Activated CD4-positive, alpha-beta T cell treated with anti-CD3 and anti-CD28 coated beads for 48 hours (primary cell): ENCODE measurements at regions not wholly inside any gene's neighbourhood (a gene's known extent, or its start where the extent isn't known, plus 50 kb on each side); places are given as distances from the start of the nearest gene placed in this dataset.

ENCODE experiments used
- DNase-seq: peaks from one replicate; pipeline ENCODE4 v3.0.0-alpha.2; 2020

DNA sequence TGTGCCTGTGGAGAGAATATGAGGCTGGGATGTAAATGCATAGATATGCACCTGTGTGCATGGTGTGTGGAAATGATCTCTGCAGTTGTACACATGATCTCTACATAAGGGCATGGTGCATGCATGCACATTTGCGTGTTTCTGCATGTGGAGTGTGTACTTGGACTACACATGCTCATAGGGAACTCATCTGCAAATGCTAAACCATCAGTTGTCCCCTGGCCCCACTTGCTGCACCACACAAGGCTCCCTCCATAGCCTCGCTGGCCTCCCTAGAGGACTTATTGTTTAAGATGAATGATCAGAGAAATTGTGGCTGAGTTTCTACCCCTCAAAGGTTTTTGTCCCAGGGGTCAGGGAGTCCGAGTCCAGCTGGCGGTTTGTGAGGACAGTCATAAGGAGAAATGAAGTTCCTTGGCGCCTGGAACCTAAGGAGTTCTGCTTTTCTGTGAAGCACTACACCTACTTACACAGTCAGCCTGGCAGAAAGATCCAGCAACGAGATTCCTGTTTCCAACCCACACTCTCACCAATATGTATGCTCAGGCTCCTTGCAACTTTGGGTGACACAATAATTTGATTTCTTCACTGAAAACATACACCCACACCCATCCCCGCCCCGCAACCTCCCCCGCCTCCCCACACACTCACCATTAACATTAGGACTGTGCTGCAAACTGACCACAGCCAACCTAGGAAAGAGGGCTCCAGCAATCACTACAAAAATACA, 79.9 kb upstream of the CPEB4 start:
- DNase-seq: no peak

DNA sequence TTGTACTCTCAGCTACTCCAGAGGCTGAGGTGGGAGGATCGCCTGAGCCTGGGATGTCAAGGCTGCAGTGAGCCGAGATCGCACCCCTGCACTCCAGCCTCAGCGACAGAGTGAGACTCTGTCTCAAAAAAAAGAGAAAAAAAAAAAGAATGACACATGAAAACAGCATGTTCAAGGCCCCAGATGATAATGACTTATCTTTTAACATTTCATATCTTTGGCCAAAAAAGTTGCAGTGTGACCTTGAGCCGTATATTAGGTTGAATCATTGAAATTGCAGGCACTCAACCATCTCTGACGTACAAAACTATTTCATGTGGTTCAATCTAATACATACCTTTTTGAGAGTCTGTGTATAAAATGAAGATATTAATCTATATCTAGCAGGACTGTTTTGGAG, 79.1 kb upstream of the CPEB4 start:
- DNase-seq: no peak

DNA sequence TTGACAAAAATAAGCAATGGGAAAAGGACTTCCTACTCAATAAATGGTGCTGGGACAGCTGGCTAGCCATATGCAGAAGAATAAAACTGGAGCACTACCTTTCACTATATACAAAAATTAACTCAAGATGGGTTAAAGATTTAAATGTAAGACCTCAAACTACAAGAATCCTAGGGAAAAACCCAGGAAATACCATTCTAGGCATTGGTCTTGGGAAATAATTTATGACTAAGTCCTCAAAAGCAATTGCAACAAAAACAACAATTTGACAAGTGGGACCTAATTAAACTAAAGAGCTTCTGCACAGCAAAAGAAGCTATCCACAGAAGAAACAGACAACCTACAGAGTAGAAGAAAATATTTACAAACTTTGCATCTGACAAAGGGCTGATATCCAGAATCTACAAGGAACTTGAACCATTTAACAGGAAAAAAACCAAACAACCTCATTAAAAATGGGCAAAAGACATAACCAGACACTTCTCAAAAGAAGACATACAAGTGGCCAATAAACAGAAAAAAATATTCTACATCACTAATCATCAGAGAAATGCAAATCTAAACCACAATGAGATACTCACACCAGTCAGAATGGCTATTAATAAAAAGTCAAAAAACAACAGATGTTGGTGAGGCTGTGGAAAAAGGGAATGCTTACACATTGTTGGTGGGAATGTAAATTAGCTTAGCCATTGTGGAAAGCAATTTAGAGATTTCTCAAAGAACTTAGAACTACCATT, 75.2 kb upstream of the CPEB4 start:
- no peak for DNase-seq

DNA sequence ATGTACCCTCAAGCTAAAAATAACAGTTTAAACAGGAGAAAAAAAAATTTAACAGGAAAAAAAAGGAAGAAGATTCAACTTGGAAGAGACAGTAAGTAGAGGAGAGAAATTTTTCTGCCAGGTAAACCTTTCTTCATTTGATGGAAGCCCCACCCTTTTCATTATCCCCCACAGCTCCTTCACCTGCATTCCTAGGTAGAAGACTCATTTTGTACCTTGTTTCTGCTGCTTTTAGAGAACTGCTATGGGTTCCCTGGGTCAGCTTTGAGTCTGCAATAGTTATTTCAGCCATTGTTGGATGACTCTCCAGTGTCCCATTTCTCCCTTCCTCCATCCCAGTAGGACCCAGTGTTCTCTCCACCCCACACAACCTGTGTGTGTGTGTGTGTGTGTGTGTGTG, 74.1 kb upstream of the CPEB4 start:
- no peak for DNase-seq

DNA sequence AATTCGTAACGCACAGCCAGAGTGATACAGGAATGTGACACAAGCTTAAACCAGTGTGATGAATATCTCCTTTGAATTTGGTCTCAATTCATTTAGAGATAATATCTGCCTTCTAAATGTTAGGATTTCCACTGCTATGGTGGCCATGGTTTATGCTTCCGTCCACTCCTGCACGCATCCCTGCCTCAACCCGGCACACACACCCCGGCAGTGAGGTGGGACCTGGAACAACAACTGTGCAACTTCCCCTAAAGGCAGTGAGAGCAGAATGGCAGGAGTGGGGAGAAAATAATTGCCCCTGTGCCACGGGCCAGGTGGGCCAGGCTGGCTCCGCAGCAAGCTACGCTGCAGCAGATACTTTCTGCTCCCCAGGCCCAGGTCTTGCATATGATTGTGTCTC, 72.6 kb upstream of the CPEB4 start:
- DNase-seq: no peak

DNA sequence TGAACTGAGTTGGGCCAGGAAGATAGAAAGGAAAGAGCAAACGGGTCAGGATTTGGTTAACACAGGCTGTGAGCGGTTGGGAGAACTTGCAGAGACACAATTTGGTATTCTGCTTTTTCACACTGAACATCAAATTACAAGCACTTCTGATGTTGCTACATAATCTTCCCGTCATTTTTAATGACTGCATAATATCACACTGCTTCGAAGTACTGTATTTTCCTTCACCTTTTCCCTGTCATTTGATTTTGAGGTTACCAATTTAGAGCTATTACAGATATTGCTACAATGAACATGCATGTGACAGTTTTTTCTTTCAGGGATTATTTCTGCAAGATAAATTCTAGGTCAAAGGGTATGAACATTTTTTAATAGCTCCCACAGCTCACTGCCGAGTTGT, 71.4 kb upstream of the CPEB4 start:
- DNase-seq: no peak

DNA sequence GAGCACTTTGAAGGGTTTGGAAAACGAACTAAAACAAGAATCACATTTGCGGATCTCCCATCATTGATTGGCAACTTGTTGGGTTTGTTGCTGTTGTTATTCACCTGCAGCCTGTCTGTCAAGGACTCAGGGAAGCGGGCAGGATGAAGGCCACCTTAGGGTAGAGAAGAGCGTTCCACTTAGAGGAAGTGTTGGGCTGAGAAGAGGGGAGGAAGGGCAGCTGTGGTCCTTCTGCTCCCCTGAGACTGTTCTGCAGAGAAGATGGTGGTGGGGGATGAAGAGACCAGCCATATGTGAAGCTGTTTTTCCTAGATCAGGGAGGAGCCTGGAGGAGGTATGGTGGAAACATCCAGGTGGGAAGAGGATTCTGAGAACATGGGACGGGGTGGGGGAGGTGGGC, 70.6 kb upstream of the CPEB4 start:
- no peak for DNase-seq

DNA sequence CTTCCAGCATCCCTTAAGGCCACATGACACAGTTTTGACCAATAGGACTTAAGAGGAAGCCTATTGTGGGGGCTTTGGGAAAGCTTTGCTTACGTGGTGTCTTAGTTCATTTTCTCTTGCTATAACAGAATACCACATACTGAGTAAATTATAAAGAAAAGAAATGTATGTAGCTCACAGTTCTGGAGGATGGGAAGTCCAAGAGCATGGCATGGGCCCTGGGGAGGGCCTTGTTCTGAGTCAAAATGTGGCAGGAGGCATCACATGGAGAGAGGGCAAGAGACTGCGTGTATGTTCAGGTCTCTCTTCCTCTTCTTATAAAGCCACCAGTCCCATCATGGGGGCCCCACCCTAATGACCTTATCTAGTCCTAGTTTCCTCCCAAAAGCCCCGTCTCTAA, 68.6 kb upstream of the CPEB4 start:
- DNase-seq: no peak

DNA sequence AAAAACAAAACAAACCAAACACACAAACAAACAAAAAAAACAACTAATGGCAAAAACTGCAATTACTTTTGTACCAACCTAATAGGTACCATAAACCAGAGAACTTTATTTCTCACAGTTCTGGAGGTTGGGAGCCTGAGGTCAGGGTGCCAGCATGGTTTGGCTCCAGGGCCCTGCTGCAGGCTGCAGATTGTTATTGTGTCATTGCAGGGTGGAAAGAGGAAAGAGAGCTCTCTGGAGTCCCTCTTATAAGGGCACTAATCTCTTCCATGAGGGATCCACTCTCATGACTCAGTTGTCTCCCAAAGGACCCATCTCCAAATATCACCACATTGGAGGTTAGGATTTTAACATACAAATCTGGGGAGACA, 64.9 kb upstream of the CPEB4 start:
- no peak for DNase-seq

DNA sequence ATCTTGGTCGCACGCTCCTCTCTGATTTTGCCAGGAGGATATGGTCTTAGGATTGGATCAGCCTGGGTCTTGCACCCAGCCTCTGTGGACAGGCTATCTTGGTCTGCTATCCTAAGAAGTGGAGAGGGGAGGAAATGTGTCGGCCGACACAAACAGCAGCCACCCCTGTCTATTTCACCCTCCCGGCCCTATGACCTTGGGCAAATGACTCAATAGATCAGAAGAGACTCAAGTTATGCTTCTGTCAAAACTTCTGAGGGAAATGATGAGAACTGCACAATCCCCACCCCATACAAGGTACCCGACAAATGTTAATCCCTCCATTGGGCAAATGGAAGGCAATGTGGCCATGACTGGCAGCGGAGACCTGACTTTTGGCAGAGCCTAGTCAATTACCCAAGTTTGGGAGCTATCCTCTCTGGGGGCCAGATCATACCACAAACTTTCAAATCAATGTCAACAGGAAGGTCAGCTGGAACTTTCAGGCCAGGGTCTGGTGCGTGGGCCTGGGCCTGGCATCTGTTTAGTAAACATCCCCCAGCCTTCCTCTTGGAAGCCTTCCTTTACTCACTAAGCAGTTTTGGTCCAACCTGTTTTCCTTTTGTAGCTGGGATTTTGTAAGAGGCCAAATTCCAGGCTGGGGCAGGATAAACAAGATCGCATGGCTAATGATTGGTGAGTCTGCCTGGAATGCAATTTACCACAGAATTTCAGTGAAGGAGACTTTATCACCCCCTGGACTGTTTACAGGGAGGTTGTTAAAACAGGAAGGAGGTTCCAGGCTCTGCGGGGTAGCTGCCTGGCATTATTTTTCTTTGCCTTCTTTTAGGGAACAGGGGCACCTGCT, 64.2 kb upstream of the CPEB4 start:
- DNase-seq: no peak

DNA sequence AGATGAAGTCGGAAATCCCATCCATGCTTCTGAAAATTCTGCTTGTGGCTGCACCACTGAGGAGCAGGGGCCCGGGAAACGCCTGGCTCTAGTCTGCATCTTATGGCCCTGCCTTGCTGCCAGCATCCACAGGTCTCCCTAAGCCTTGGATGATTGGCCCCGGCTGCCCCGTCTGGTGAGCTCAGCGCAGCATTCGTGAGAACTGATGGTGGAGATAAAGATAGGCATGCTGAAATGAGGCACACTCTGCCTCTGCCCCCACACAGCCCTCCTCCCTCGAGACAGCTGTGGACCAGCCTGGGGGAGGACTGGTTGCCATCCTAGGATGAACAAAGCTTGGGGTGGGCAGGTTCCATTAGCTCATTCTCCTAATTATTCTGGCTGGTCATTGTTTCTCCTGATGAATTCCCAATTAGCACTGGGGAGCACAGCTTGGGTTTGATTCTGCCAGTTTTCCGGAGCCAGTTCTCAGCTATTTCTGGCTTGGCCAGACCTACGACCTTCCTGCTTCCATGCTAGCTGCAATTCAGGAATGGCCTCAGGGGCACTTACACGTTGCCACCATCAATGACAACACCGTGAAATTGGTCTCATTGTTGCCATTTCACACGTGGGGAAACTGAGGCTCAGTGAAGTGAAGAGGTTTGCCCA, 62.8 kb upstream of the CPEB4 start:
- DNase-seq: no peak

DNA sequence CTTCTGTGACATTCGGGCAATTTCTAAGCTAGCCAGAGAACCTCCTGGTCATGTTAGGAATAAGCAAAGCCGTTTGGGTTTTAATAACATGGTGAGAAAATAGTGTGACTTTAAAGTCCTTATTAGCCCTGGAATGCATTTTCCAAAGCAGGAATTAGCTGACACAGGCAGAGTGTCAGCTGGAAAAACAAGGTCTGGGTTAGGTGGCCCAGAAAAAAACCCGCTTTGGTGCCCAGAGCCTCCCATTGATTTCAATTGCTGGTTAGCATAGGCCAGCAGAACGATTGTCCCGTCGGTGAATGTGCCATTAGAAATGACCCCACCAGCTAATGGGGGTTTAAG, 62.1 kb upstream of the CPEB4 start:
- no peak for DNase-seq

DNA sequence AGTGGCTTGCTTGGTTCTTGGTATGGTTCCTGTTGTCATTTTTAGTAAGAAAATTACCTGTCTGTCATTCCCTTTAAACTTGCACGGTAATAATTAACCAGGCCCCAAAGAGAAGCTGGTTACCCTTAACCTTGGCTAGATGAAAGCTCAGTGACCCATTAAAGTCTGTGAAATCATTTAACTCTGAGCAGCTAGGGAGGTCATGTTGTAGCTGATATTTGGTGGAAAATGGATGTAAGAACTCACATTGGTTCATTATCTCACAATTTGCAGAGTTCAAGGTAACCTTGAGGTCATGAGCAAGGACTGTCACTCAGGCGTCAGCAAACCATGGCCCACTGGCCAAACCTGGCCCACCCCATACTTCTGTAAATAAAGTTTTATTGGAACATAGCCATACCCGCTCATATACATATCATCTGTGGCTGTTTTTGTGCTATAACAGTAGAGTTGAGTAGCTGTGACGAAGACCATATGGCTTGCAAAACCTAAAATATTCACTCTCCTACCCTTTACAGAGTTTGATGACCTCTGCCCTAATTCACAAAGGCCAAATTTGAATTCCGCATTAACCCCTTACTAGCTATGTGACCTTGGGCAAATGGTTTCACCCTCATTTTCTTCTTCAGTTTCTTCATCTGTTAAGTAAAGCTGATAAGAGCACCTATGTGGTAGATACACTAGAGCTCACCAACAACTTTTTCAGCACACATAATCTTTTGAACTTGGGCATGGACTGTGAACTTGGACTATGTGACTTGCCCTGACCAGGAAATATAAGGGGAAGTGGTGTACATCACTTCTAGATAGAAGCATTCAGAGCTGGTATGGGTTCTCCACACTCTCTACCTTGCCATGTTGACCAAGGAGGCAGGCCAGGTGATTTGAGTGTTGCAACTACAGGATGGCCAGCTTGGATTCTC, 61.5 kb upstream of the CPEB4 start:
- DNase-seq: no peak

DNA sequence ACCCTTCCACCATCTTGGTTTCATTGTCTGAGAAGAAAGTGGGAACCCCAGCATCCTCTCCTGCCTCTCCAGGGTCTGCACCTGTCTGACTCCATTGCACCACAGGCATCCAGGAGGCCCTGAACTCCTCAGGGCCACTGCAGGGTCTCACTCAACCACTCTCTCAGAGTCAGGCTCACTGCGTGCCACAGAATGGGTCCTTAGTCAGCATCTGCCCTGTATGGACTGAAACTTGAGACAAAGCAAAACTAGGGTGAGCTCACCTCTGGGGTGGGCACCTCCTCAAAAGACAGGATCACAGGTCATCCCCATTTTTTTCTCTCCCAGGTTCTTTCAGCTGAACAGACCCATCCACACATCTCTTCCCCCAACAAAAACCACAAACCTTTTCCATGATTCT, 59.2 kb upstream of the CPEB4 start:
- no peak for DNase-seq

DNA sequence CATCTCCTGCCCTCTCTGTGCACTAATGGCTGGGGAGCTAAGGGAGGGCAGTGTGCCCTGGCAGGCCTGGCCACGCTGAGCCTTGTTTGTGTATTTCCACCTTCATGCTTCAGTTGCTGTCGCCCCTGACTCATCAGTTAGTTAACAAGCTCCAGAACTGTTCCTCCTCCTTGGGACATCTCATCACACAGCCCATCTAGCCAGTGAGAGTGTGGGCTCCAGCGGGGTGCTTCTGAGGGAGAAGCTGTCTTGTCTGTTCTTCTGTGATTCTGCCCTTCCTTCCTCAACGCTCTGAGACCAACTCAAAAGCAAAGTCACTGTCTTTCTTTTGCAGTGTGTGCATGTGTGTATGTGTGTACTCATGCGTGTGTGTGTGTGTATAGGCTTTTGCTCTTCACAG, 58.3 kb upstream of the CPEB4 start:
- no peak for DNase-seq

DNA sequence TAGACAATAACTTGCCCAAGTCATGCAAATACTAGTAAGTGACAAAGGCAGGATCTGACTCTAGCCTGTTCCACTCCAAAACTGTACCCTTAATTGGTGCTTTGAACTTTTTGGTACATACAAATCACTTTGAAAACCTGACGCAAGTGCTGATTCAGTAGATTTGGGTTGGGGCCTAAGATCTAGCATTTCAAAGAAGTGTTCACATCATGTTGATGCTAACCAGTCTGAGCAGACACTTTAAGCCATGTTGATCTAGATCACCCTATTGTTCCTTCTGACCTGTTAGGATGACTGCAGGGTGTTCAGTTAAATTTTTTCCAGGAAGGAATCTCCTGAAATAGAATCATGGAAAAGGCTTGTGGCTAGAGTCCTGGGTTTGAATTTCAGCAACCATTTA, 57.7 kb upstream of the CPEB4 start:
- no peak for DNase-seq

DNA sequence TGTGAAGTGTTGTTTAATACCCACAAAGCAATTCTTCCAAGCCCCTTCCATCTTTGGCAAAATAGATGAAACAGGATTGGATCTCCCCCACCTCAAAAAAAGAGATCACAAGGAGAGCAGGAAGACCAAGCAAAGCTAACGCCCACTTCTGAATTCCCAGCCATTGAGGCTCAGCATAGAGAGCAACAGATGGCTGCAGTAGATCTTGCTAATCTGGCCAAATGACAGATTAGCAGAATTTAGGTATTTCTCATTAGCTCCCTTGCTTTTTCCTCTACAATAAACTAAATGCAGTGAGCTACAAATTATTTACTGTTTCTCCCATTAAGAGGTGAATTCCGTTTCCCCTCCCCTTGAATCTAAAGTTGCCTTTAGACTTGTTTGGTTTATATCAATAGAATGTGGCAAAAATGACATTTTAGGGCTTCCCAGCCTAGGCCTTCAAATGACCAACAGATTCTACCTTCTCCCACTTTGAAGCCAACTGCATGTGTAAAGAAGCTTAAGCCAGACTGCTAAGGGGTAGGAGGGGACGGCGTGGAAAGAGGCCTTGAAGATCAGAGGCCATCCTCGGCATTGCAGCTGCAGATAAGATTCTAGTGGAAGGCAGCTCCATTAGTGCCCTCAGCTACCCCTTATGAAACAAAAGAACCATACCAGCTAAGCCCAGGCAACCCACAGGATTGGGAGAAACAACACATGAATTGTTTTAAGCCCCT, 56.8 kb upstream of the CPEB4 start:
- no peak for DNase-seq

DNA sequence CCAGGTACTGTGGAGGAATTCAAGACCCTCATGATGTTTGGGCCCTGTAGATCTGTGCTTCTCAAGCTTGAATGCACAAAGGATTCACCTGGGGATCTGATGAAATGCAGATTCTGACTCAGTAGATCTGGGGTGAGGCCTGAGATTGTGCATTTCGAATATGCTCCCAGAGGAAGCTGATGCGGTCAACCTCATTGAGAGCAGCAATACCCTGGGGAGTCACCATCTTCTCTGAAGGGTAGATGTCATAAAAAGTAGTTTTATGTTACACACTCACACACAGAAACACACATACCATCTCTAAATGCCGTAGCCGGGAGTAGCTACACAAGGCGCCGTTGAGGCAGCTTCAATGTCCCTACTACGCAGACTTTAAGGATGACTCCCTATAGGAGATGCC, 55.8 kb upstream of the CPEB4 start:
- DNase-seq: no peak

DNA sequence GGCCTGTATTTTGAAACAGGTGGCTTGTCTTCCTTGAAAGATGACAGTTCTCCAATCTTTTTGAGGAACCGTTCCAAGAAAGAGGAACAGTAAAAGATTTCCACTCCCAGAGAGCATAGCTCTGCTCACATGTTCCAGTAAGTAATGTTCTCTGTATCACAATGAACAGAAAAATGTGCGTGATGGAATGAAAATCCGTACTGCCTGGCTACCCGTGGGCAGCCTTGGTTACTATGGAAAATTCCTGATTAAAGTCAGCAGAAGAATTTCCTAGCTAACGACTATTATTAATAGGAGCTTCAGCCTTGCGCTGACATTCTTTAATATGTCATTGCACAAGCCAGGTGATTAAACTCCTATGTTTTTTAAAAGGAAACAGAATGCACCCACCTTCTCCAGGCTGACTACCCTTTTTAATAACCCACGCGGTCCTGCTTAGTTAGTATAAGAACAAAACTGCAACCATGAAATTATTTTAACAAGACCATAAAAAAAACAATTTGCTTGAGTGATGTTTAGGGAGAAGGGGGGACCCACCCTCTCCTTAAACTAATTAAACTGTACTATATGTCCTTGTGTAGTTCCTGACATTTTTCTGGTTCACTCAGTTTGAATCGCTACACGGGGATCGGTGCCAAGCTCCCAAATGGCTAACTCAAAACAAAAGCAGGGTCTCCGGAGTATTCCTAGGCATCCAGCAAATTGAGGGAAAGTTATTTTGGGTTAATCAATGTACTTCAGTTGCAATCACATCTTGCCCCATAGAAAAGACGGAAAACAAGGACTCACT, 54.8 kb upstream of the CPEB4 start:
- no peak for DNase-seq

DNA sequence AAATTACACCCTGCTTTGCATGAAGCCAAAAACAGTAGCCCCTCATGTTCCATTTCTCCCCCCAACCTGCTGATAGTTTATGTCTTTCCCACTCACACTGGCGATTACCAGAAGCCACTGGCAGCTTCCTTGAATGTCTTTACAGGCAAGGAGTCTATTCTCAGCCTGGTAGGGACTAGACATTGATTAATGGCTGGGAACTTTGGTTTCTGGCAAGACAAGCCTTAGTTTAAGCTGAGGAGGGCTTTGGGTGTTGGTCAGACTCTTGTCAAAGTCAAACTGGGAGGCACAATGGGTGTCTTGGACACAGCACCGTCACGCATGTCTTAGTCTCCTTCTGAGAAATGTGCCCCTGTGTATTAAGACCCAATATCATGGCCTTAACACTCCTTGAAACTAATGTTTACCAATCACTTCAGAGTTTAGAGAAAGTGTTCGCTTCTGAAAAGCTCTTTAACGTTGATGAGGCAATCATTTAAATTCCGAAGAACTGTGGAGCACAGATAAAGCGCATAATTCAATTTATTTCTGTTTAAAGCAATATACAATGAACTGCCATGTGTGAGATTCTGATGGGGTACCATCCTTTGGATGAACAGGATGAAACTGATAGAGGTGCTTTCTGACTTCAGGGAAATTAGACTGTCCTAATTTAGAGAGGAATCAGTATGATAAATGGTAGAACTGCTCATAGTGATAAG, 53.9 kb upstream of the CPEB4 start:
- no peak for DNase-seq
